HEK293T (cell line): ENCODE measurements at regions not wholly inside any gene's neighbourhood (a gene's known extent, or its start where the extent isn't known, plus 50 kb on each side); places are given as distances from the start of the nearest gene placed in this dataset.

Source experiments
- SP1 ChIP-seq: fragments of 450-650 bp; IDR thresholded peaks from 2 replicates; pipeline ENCODE4 v1.6.1; 2017
- SUZ12 ChIP-seq: fragments of 450-650 bp; IDR thresholded peaks from 2 replicates; pipeline ENCODE4 v1.6.1; 2016; ENCODE audit warnings: mild to moderate bottlenecking
- TARDBP ChIP-seq: fragments of 450-650 bp; IDR thresholded peaks from 2 replicates; pipeline ENCODE4 v1.6.1; 2016

- no peak for TF ChIP-seq SUZ12
- no peak for TF ChIP-seq SP1
- TF ChIP-seq TARDBP = no peak
Observed at GRCh38 chr10:83427101-83427500, 712.2 kb upstream of the GHITM start.
